GM12891 (cell line): ENCODE measurements at regions not wholly inside any gene's neighbourhood (a gene's known extent, or its start where the extent isn't known, plus 50 kb on each side); places are given as distances from the start of the nearest gene placed in this dataset.
A peak's percentile ranks its signal among the peaks of the same experiment; 100 is the strongest.
"Not testable (repeated sequence)": the region's sequence is repeated elsewhere in the genome, so short reads cannot be mapped to it uniquely, and the experiment has no call there.

Experiments
- DNase-seq: peaks from one replicate; pipeline ENCODE4 v3.0.0; 2011; ENCODE audit warnings: low spot score; ENCODE audit not compliant: insufficient read length
- FAIRE-seq: peaks from 2 replicates; lab custom pipeline; 2011; peaks lifted over from hg19 to GRCh38; lab: Jason Lieb, UNC
- PAX5 ChIP-seq: IDR thresholded peaks from 2 replicates; pipeline ENCODE4 v1.6.1; 2011; ENCODE audit warnings: low read length, moderate library complexity, mild to moderate bottlenecking; ENCODE audit not compliant: insufficient read depth, severe bottlenecking
- POLR2A ChIP-seq: IDR thresholded peaks from 2 replicates; pipeline ENCODE4 v1.6.1; 2011; ENCODE audit warnings: low read depth, low read length, control low read depth
- POLR2AphosphoS5 ChIP-seq: IDR thresholded peaks from 2 replicates; pipeline ENCODE4 v1.6.1; 2011; ENCODE audit warnings: low read depth, low read length, control low read depth
- POU2F2 ChIP-seq: IDR thresholded peaks from 2 replicates; pipeline ENCODE4 v1.6.1; 2011; ENCODE audit warnings: low read depth, mild to moderate bottlenecking, control low read depth, low read length, moderate library complexity
- SPI1 ChIP-seq: IDR thresholded peaks from 2 replicates; pipeline ENCODE4 v1.6.1; 2011; ENCODE audit warnings: low read depth, low read length, control low read depth
- TAF1 ChIP-seq: IDR thresholded peaks from 2 replicates; pipeline ENCODE4 v1.6.1; 2011; ENCODE audit warnings: low read depth, low read length, control low read depth

DNA sequence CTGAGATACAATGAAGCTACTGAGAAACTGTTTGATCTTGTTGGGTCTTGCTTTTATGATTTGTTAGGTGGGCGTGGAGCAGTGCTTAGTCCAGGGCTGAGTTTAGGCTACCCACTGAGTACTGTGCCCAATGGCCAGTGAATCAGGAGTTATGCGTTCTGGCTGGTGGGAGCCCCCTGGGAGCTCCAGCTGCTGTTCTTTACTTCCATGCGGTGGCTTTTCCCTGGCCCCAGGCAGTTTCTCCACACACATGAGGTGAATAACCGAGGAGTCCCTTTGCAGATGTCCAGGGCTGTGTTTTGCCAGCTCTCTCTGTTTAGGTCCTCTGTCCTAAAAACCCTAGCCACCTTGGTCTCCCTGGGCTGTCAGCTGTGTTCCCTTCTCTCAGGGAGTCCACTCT, 106.5 kb downstream of the KLF13 start:
- DNase-seq = no peak
- no peak for TF ChIP-seq POU2F2
- no peak for TF ChIP-seq SPI1
- TF ChIP-seq PAX5 = no peak
- no peak for TF ChIP-seq POLR2AphosphoS5
- TF ChIP-seq POLR2A = no peak
- TF ChIP-seq TAF1 = no peak
- no peak for FAIRE-seq

- TF ChIP-seq POU2F2 (no peak), PAX5 (no peak)
- DNase-seq (no peak), FAIRE-seq (no peak)
Observed at GRCh38 chr15:31433574-31433973, 106.9 kb downstream of the KLF13 start.

DNA sequence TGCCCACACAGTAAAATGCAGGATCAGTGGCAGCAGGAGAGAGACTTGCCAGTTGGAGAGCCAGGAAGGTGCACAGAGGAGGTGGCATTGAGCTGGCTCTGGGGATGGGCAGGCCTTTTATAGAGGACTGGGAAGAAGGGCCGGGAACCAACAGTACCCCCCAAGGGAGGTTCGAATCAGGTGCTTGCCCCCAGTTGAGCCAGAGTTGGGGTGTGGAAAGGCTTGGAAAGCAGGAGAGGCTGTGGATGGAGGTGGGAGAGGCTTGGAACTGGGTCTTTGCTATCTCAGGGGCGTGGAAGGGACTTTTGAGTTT, 107.6 kb downstream of the KLF13 start:
- no peak for TF ChIP-seq SPI1
- TF ChIP-seq POLR2AphosphoS5 = no peak
- TF ChIP-seq TAF1 = no peak
- no peak for TF ChIP-seq POU2F2
- TF ChIP-seq POLR2A = no peak
- no peak for TF ChIP-seq PAX5
- no peak for FAIRE-seq
- DNase-seq = no peak

DNA sequence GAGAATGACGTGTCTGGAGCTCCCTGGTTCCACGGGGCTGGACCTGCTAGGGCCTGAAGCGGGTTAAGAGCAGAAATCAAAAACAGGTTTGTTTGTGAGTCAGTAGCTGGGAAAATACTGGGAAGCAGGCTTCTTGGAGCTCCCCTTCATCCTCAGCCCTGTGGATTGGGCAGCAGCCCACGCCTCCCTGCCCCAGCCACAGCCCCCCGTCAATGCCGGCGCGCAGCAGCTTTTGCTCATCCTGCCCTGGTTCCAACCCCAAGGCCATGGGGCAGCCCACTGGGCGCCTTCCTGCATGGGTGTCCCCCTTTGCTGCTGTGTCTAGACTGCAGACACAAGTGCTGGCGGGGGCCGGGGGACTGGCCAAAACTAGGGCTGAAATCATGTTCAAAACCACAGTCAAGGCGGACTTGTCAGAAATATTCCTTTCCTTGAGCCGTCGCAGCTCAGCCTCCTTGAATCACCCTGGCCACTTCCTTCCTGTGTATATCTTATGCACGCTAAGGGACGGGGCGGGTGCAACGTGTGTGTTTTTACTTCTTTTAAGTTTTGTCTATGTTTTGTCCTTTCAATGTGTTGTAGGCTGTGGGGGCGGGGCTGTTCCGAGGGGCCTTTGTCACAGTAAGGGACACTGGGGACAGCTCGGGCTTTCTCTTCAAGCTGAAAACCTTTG, 108.1 kb downstream of the KLF13 start:
- TF ChIP-seq TAF1 (no peak), POLR2A (no peak), SPI1 (peak; percentile 73), POLR2AphosphoS5 (peak; percentile 31; the same call in 1 of the 2 replicates)
- peak; percentile 98 for FAIRE-seq
- peak; percentile 60 for DNase-seq

GRCh38 chr15:31435261-31435911, 108.8 kb downstream of the KLF13 start:
- no peak for DNase-seq
- FAIRE-seq = no peak
- TF ChIP-seq POU2F2 (peak; percentile 81; the same call in 1 of the 2 replicates), SPI1 (no peak), POLR2AphosphoS5 (0 out of 2 replicates have a peak, but pooled peaks have one; percentile 4)

GRCh38 chr15:31435912-31436628, 109.4 kb downstream of the KLF13 start:
- FAIRE-seq (no peak), DNase-seq (no peak)
- TF ChIP-seq TAF1 (no peak), POLR2A (no peak), SPI1 (0 out of 2 replicates have a peak, but pooled peaks have one; percentile 0), POU2F2 (no peak), PAX5 (no peak), POLR2AphosphoS5 (no peak)

- peak; percentile 92 for FAIRE-seq
- no peak for DNase-seq
- TF ChIP-seq POU2F2 (peak; percentile 54; the same call in 1 of the 2 replicates), SPI1 (no peak)
Observed at GRCh38 chr15:31437686-31438085, 111.1 kb downstream of the KLF13 start.

GRCh38 chr15:31438601-31439265, 112.1 kb downstream of the KLF13 start:
- TF ChIP-seq SPI1 = no peak
- TF ChIP-seq TAF1 = no peak
- no peak for TF ChIP-seq POLR2A
- no peak for TF ChIP-seq POU2F2
- TF ChIP-seq PAX5 = no peak
- no peak for TF ChIP-seq POLR2AphosphoS5
- FAIRE-seq (peak; percentile 55), DNase-seq (no peak)

DNA sequence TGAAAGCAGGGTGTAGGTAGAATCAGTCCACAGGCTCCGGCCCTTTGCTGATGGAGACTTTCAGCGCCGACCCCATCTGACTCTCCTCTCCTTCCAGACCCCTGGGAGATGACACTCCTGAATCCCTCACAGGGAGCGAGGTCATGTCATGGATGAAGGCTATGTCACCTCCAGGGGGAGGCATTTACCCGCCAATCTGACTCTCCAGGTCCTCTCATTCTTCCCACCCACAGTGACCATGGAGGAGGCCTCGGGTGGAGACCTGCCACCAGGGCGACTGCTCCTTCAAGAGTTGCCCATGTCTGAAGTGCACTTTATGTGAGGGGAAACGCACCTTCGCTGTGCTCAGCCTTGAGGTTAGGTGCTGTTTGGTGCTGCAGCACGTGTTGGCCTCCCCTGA, 112.7 kb downstream of the KLF13 start:
- peak; percentile 85 for FAIRE-seq
- no peak for DNase-seq
- TF ChIP-seq SPI1 = no peak
- TF ChIP-seq TAF1 = no peak
- no peak for TF ChIP-seq POU2F2
- TF ChIP-seq POLR2AphosphoS5 = no peak
- TF ChIP-seq POLR2A = no peak
- TF ChIP-seq PAX5 = no peak

GRCh38 chr15:31440216-31440615, 113.6 kb downstream of the KLF13 start:
- DNase-seq, FAIRE-seq: not testable (repeated sequence)
